Calu3 (cell line): ENCODE measurements at regions not wholly inside any gene's neighbourhood (a gene's known extent, or its start where the extent isn't known, plus 50 kb on each side); places are given as distances from the start of the nearest gene placed in this dataset.

Experiments
- BruUV-seq: library from RNA; stranded (reverse); fragments of 400-500 nt; replicated peaks from 2 replicates; lab custom pipeline; 2021; lab: Mats Ljungman, UMichigan
- CTCF ChIA-PET: fragments of 300-600 bp; sonication (Branson Sonifier 250); formaldehyde crosslinking; loops from one replicate; lab custom pipeline; 2022; ENCODE audit warnings: antibody characterized with exemption; lab: Charles Lee
- DNase-seq: peaks from one replicate; pipeline ENCODE4 v3.0.0; 2022
- H3K27ac Mint-ChIP-seq: one replicate; pipeline ENCODE4 v1.8.0; 2022; ENCODE audit warnings: mixed read lengths; ENCODE audit not compliant: unreplicated experiment
- H3K27me3 Mint-ChIP-seq: one replicate; pipeline ENCODE4 v1.8.0; 2022; ENCODE audit warnings: mixed read lengths; ENCODE audit not compliant: unreplicated experiment
- H3K36me3 Mint-ChIP-seq: one replicate; pipeline ENCODE4 v1.8.0; 2022; ENCODE audit warnings: mild to moderate bottlenecking, moderate library complexity, mixed read lengths; ENCODE audit not compliant: insufficient read depth, unreplicated experiment
- H3K4me1 Mint-ChIP-seq: one replicate; pipeline ENCODE4 v1.8.0; 2022; ENCODE audit warnings: mild to moderate bottlenecking, low read depth, mixed read lengths; ENCODE audit not compliant: unreplicated experiment
- H3K4me3 Mint-ChIP-seq: one replicate; pipeline ENCODE4 v1.8.0; 2022; ENCODE audit warnings: mild to moderate bottlenecking, low read depth, moderate library complexity, mixed read lengths; ENCODE audit not compliant: unreplicated experiment
- H3K9me3 Mint-ChIP-seq: one replicate; pipeline ENCODE4 v1.8.0; 2022; ENCODE audit warnings: low read depth, mixed read lengths; ENCODE audit not compliant: unreplicated experiment
- CTCF ChIP-seq: fragments of 200-600 bp; IDR thresholded peaks from one replicate; pipeline ENCODE4 v1.8.0; 2022; ENCODE audit warnings: antibody characterized with exemption; ENCODE audit not compliant: unreplicated experiment
- intact Hi-C: fragments of 100-400 bp; cut with micrococcal nuclease; formaldehyde crosslinking; loops from one replicate; pipeline ENCODE4 v1.10.0; 2022; ENCODE audit not compliant: unreplicated experiment

DNA sequence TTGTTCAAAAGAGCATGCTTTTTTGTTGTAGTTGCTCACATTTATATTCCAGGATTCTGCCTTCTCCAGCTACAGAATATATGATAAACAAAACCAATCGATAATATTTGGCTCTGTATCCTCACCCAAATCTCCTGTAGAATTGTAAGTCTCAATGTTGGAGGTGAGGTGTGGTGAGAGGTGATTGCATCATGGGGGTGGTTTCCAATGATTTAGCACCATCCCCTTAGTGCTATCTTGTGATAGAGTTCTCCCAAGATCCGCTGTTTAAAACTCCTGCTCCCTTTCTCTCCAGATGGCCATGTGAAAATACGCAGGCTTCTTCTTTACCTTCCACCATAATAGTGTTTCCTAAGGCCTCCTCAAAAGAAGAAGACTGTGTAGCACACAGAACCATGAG lies 98.7 kb upstream of the SCN7A start:
- H3K36me3 Mint-ChIP-seq, result no peaks in the 10 kb centered on the region
- peaks cover 3% of the 10 kb centered on the region for H3K9me3 Mint-ChIP-seq
- no peak overlapping the region for H3K4me3 Mint-ChIP-seq
- DNase-seq, result no peak
- no peak overlapping the region for H3K27ac Mint-ChIP-seq
- no peaks in the 10 kb centered on the region for H3K4me1 Mint-ChIP-seq
- H3K27me3 Mint-ChIP-seq, result no peaks in the 10 kb centered on the region
- intact Hi-C loops, result no loop called here
- TF ChIP-seq CTCF, result no peak
- CTCF ChIA-PET, result no interaction called here
- BruUV-seq, result no TSS peak

DNA sequence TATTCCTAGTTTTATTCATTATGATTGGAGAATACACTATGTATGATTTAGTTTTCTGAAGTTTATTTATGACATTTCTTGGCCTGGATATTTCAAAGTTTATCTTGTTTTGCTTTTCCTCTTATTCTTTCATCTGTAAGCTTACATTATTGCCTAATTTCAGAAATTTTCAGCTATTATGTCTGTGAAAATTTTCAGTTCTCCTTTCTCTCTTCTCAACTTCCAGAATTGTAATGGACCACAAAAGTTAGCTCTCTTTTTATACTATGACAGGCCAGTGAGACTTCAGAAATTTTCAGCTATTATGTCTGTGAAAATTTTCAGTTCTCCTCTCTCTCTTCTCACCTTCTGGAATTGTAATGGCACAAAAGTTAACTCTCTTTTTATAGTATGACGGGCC lies 97.2 kb upstream of the SCN7A start:
- CTCF ChIA-PET, result no interaction called here
- intact Hi-C loops, result no loop called here
- no peaks in the 10 kb centered on the region for H3K4me1 Mint-ChIP-seq
- no peak for TF ChIP-seq CTCF
- H3K9me3 Mint-ChIP-seq, result no peaks in the 10 kb centered on the region
- BruUV-seq, result no TSS peak
- DNase-seq, result no peak
- H3K27me3 Mint-ChIP-seq, result no peaks in the 10 kb centered on the region
- no peak overlapping the region for H3K4me3 Mint-ChIP-seq
- no peaks in the 10 kb centered on the region for H3K36me3 Mint-ChIP-seq
- no peak overlapping the region for H3K27ac Mint-ChIP-seq

DNA sequence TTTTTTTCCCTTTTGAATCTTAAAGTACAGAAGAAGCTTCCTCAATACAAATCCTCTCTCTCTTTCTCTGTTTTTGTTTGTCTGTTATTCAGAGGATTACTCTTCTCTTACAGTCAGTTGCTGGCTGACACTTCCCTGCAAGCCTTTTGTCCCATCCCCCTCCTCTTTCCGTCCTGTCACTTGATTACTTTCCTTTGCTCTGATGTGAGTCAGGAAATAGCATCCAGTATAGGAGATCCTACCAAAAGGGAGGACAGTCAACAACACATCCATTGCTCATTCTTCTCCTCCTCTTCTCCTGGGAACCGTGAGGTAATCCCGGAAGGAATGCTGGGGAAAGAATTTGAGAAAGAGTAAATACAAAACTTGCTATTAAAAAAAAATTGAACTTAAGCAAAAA lies 79.3 kb upstream of the SCN7A start:
- DNase-seq, result no peak
- no peaks in the 10 kb centered on the region for H3K4me1 Mint-ChIP-seq
- no peak overlapping the region for H3K27ac Mint-ChIP-seq
- no peak overlapping the region for H3K4me3 Mint-ChIP-seq
- no peaks in the 10 kb centered on the region for H3K36me3 Mint-ChIP-seq
- no peak for TF ChIP-seq CTCF
- no peaks in the 10 kb centered on the region for H3K27me3 Mint-ChIP-seq
- BruUV-seq, result no TSS peak
- CTCF ChIA-PET, result interaction anchor here (0.6 kb wide), 1 partner anchor 359 kb away, joined by 3 read pairs; no protein-coding TSS in a partner anchor
- intact Hi-C loops, result no loop called here
- no peaks in the 10 kb centered on the region for H3K9me3 Mint-ChIP-seq

DNA sequence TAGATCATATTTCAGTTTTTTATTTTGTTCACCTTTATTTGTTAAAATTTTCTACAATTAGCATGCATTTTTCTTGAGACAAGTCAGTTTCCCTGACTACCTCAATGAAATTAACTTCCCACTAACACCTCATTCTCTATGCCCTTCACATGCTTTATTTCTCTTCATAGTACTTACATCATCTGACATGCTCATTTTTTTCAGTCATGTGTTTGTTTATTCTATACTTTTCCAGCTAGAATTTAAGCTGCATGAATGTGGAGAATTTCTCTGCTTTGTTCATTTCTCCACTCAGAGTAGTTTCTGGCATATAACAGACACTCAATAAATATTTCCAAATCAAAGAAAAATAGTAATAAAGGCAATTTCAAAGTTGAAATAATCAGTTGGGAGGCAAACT lies 78.9 kb upstream of the SCN7A start:
- Mint-ChIP-seq H3K4me1 (no peaks in the 10 kb centered on the region), H3K9me3 (no peaks in the 10 kb centered on the region), H3K27me3 (no peaks in the 10 kb centered on the region), H3K4me3 (no peak overlapping the region), H3K27ac (no peak overlapping the region), H3K36me3 (no peaks in the 10 kb centered on the region)
- CTCF ChIA-PET, result interaction anchor here (0.6 kb wide), 1 partner anchor 359 kb away, joined by 3 read pairs; no protein-coding TSS in a partner anchor
- no TSS peak for BruUV-seq
- no peak for DNase-seq
- intact Hi-C loops, result no loop called here
- TF ChIP-seq CTCF, result no peak

DNA sequence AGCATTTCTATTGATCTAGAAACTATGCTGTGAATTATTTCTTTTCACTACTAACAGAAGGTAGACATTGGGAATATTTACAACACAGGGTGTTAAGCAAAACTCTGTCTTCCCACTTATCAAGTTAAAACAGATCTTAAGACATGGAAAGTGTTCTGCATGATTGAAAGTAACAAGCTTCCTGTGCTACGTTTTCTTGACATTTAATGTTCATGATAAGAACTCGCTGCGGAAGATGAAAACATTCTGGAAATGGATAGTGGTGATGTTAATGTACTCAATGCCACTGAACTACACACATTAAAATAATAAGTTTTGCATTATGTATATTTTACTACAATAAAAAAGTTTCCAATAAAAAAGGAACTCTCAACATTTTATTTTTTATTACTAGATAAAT lies 74.4 kb upstream of the SCN7A start:
- DNase-seq, result no peak
- BruUV-seq, result no TSS peak
- H3K27me3 Mint-ChIP-seq, result no peaks in the 10 kb centered on the region
- H3K27ac Mint-ChIP-seq, result no peak overlapping the region
- CTCF ChIA-PET, result no interaction called here
- no peak overlapping the region for H3K4me3 Mint-ChIP-seq
- intact Hi-C loops, result no loop called here
- no peak for TF ChIP-seq CTCF
- H3K4me1 Mint-ChIP-seq, result no peaks in the 10 kb centered on the region
- H3K36me3 Mint-ChIP-seq, result no peaks in the 10 kb centered on the region
- H3K9me3 Mint-ChIP-seq, result no peaks in the 10 kb centered on the region
